ENCODE measurements at regions not wholly inside any gene's neighbourhood (a gene's known extent, or its start where the extent isn't known, plus 50 kb on each side); places are given as distances from the start of the nearest gene placed in this dataset.

- H3K27ac ChIP-seq, result no peak overlapping the region
- H3K36me3 ChIP-seq, result no peaks in the 10 kb centered on the region
- H3K4me3 ChIP-seq, result no peak overlapping the region
- no peak for TF ChIP-seq EP300 (IDR thresholded peaks at IDR 0.05)
- TF ChIP-seq POLR2A (IDR thresholded peaks at IDR 0.05), result no peak
- no peak for TF ChIP-seq CTCF (IDR thresholded peaks at IDR 0.05)
- 56 to 78% methylated on average over 1 of the region's 1 CpG for WGBS, 2 donors
- peaks cover 0 to 6% (median 0%) of the 10 kb centered on the region in 4 donors for H3K9me3 ChIP-seq
- no peak for DNase-seq (ENCODE audit: low spot score in 2 of 2)
- no peaks in the 10 kb centered on the region for H3K4me1 ChIP-seq
- H3K27me3 ChIP-seq, result no peaks in the 10 kb centered on the region
Measured at GRCh38 chr4:138310991-138311390, 68.8 kb upstream of the SLC7A11 start.

GRCh38 chr4:138310498-138310897 lies 68.3 kb upstream of the SLC7A11 start:
- peaks cover 0 to 6% (median 0%) of the 10 kb centered on the region in 4 donors for H3K9me3 ChIP-seq
- no peaks in the 10 kb centered on the region for H3K4me1 ChIP-seq
- H3K27ac ChIP-seq, result no peak overlapping the region
- no peaks in the 10 kb centered on the region for H3K27me3 ChIP-seq
- H3K4me3 ChIP-seq, result no peak overlapping the region
- TF ChIP-seq CTCF (IDR thresholded peaks at IDR 0.05) (no peak), EP300 (IDR thresholded peaks at IDR 0.05) (no peak), POLR2A (IDR thresholded peaks at IDR 0.05) (no peak)
- no peak for DNase-seq (ENCODE audit: low spot score in 2 of 2)
- no peaks in the 10 kb centered on the region for H3K36me3 ChIP-seq
- WGBS, 2 donors, result 62 to 75% methylated on average over 4 of the region's 4 CpGs

DNA sequence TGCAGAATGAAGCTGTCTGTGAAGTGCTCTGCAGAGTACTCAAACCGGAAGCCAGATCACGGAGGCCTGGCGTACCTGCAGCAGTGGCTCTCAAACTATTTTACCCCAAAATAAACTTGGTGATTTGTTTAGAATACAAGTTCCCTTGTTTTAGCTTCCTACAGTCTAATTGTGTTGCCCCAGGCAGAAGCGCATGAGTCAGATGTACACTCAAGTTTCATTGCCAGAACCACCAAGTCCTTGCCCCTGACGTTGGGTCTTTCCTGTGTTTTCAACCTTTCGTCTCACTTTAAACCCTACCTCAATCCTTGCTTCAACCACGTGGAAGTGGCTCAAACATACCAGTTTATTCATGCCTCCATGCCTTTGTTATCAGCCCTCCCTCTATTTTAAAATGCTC lies 66.2 kb upstream of the SLC7A11 start:
- 72 to 75% methylated on average over 7 of the region's 7 CpGs for WGBS, 2 donors
- TF ChIP-seq POLR2A (IDR thresholded peaks at IDR 0.05), result no peak
- TF ChIP-seq CTCF (IDR thresholded peaks at IDR 0.05), result no peak
- TF ChIP-seq EP300 (IDR thresholded peaks at IDR 0.05), result no peak
- Histone ChIP-seq H3K27me3 (no peaks in the 10 kb centered on the region), H3K4me1 (no peaks in the 10 kb centered on the region), H3K36me3 (no peaks in the 10 kb centered on the region), H3K4me3 (no peak overlapping the region), H3K27ac (no peak overlapping the region), H3K9me3 (no peaks in the 10 kb centered on the region)
- DNase-seq (ENCODE audit: low spot score in 2 of 2), result no peak

DNA sequence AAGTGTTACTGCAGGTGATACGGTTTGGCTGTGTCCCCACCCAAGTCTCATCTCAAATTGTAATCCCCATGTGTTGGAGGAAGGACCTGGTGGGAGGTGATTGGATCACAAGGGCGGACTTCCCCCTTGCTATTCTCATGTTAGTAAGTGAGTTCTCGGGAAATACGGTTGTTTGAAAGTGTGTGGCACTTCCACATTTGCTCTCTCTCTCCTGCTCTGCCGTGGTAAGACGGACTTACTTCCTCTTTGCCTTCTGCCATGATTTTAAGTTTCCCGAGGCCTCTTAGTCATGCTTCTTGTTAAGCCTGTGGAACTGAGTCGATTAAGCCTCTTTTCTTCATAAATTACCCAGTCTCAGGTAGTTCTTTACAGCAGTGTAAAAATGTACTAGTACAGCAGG lies 65.2 kb upstream of the SLC7A11 start:
- H3K36me3 ChIP-seq, result no peaks in the 10 kb centered on the region
- no peaks in the 10 kb centered on the region for H3K9me3 ChIP-seq
- H3K4me1 ChIP-seq, result no peaks in the 10 kb centered on the region
- DNase-seq (ENCODE audit: low spot score in 2 of 2), result no peak
- H3K27me3 ChIP-seq, result no peaks in the 10 kb centered on the region
- TF ChIP-seq CTCF (IDR thresholded peaks at IDR 0.05), result no peak
- no peak overlapping the region for H3K4me3 ChIP-seq
- 85 to 86% methylated on average over 8 of the region's 8 CpGs for WGBS, 2 donors
- H3K27ac ChIP-seq, result no peak overlapping the region

- no peak overlapping the region for H3K27ac ChIP-seq
- H3K4me1 ChIP-seq, result no peaks in the 10 kb centered on the region
- no peaks in the 10 kb centered on the region for H3K27me3 ChIP-seq
- H3K36me3 ChIP-seq, result no peaks in the 10 kb centered on the region
- 88% methylated on average over 1 of the region's 1 CpG for WGBS, 2 donors
- TF ChIP-seq CTCF (IDR thresholded peaks at IDR 0.05) (no peak), EP300 (IDR thresholded peaks at IDR 0.05) (no peak), POLR2A (IDR thresholded peaks at IDR 0.05) (no peak)
- no peaks in the 10 kb centered on the region for H3K9me3 ChIP-seq
- DNase-seq (ENCODE audit: low spot score in 2 of 2), result no peak
- no peak overlapping the region for H3K4me3 ChIP-seq
Measured at GRCh38 chr4:138305050-138305449, 62.9 kb upstream of the SLC7A11 start.
